Smooth muscle cell (in vitro differentiated cells): ENCODE measurements at regions not wholly inside any gene's neighbourhood (a gene's known extent, or its start where the extent isn't known, plus 50 kb on each side); places are given as distances from the start of the nearest gene placed in this dataset.
"Not testable (repeated sequence)": the region's sequence is repeated elsewhere in the genome, so short reads cannot be mapped to it uniquely, and the experiment has no call there.

Experiments
- DNase-seq: peaks from one replicate; lab custom pipeline; 2025; ENCODE audit not compliant: unreplicated experiment; lab: John Stamatoyannopoulos, UW
- H2AFZ ChIP-seq: fragments of 200-600 bp; sonication (generic); 2 replicates; pipeline ENCODE4 v1.6.0; 2016; ENCODE audit warnings: antibody characterized with exemption, low read depth, mild to moderate bottlenecking
- H3F3A ChIP-seq: fragments of 200-600 bp; sonication (generic); 2 replicates; pipeline ENCODE4 v1.6.0; 2017; ENCODE audit warnings: antibody characterized with exemption, low read depth
- H3K27ac ChIP-seq: fragments of 200-600 bp; sonication (generic); 2 replicates; pipeline ENCODE4 v1.5.1; 2016; ENCODE audit warnings: low read depth, mild to moderate bottlenecking
- H3K27me3 ChIP-seq: fragments of 200-600 bp; sonication (generic); 2 replicates; pipeline ENCODE4 v1.6.1; 2016; ENCODE audit warnings: low read depth, mild to moderate bottlenecking
- H3K36me3 ChIP-seq: fragments of 200-600 bp; sonication (generic); 2 replicates; pipeline ENCODE4 v1.5.1; 2016; ENCODE audit warnings: low read depth
- H3K4me1 ChIP-seq: fragments of 200-600 bp; sonication (generic); 2 replicates; pipeline ENCODE4 v1.5.1; 2016; ENCODE audit warnings: low read depth
- H3K4me2 ChIP-seq: fragments of 200-600 bp; sonication (generic); 2 replicates; pipeline ENCODE4 v1.6.0; 2016; ENCODE audit warnings: mild to moderate bottlenecking
- H3K4me3 ChIP-seq: fragments of 200-600 bp; sonication (generic); 2 replicates; pipeline ENCODE4 v1.5.1; 2016; ENCODE audit warnings: mild to moderate bottlenecking
- H3K79me2 ChIP-seq: fragments of 200-600 bp; sonication (generic); 2 replicates; pipeline ENCODE4 v1.6.0; 2016; ENCODE audit warnings: low read depth, mild to moderate bottlenecking
- H3K9ac ChIP-seq: fragments of 200-600 bp; sonication (generic); 2 replicates; pipeline ENCODE4 v1.6.0; 2016; ENCODE audit warnings: low read depth
- H3K9me3 ChIP-seq: fragments of 200-600 bp; sonication (generic); replicated peaks from 2 replicates; pipeline ENCODE4 v1.5.1; 2016; ENCODE audit warnings: low read depth
- H4K20me1 ChIP-seq: fragments of 200-600 bp; sonication (generic); 2 replicates; pipeline ENCODE4 v1.6.0; 2016; ENCODE audit warnings: low read depth
- CTCF ChIP-seq: fragments of 200-600 bp; sonication (generic); IDR thresholded peaks from 2 replicates; pipeline ENCODE4 v1.5.1; 2017; ENCODE audit warnings: borderline replicate concordance, mild to moderate bottlenecking, antibody characterized with exemption; ENCODE audit not compliant: insufficient read depth, poor library complexity, severe bottlenecking
- WGBS: methylation state at CpG from one replicate; pipeline ENCODE4 v1.1.7; 2016; ENCODE audit warnings: low lambda C conversion rate; 5-methylcytosine and 5-hydroxymethylcytosine counted together

- Histone ChIP-seq H3K36me3 (no peaks in the 10 kb centered on the region), H3F3A (no peaks in the 10 kb centered on the region), H3K27me3 (no peaks in the 10 kb centered on the region), H4K20me1 (no peaks in the 10 kb centered on the region), H3K4me1 (no peaks in the 10 kb centered on the region), H3K9ac (no peak overlapping the region), H3K4me3 (no peak overlapping the region), H3K27ac (no peak overlapping the region), H3K79me2 (no peaks in the 10 kb centered on the region), H2AFZ (no peak overlapping the region), H3K4me2 (no peak overlapping the region), H3K9me3 (no peaks in the 10 kb centered on the region)
- WGBS, result 95% methylated on average over 1 of the region's 1 CpG
- TF ChIP-seq CTCF, result no peak
- no peak for DNase-seq
Observed at GRCh38 chr4:59664771-59665170, 1535.4 kb upstream of the ADGRL3 start.

GRCh38 chr4:59666645-59667044, 1533.5 kb upstream of the ADGRL3 start:
- H3K4me1 ChIP-seq, result no peaks in the 10 kb centered on the region
- no peak overlapping the region for H3K27ac ChIP-seq
- WGBS, result 82% methylated on average over 2 of the region's 2 CpGs
- H3K27me3 ChIP-seq, result no peaks in the 10 kb centered on the region
- no peak for DNase-seq
- no peak overlapping the region for H3K4me3 ChIP-seq
- H3K9ac ChIP-seq, result no peak overlapping the region
- no peak overlapping the region for H3K4me2 ChIP-seq
- H4K20me1 ChIP-seq, result no peaks in the 10 kb centered on the region
- no peaks in the 10 kb centered on the region for H3K36me3 ChIP-seq
- H2AFZ ChIP-seq, result no peak overlapping the region
- H3K9me3 ChIP-seq, result no peaks in the 10 kb centered on the region
- H3F3A ChIP-seq, result no peaks in the 10 kb centered on the region
- H3K79me2 ChIP-seq, result no peaks in the 10 kb centered on the region
- no peak for TF ChIP-seq CTCF

- no peaks in the 10 kb centered on the region for H3K36me3 ChIP-seq
- DNase-seq, result no peak
- no peak for TF ChIP-seq CTCF
- no peak overlapping the region for H3K4me2 ChIP-seq
- no peak overlapping the region for H3K4me3 ChIP-seq
- no peak overlapping the region for H3K27ac ChIP-seq
- H3K79me2 ChIP-seq, result no peaks in the 10 kb centered on the region
- no peaks in the 10 kb centered on the region for H3K9me3 ChIP-seq
- H2AFZ ChIP-seq, result no peak overlapping the region
- no peaks in the 10 kb centered on the region for H3K27me3 ChIP-seq
- 69% methylated on average over 1 of the region's 1 CpG for WGBS
- H4K20me1 ChIP-seq, result no peaks in the 10 kb centered on the region
- no peaks in the 10 kb centered on the region for H3K4me1 ChIP-seq
- H3K9ac ChIP-seq, result no peak overlapping the region
- no peaks in the 10 kb centered on the region for H3F3A ChIP-seq
Observed at GRCh38 chr4:59671037-59671436, 1529.1 kb upstream of the ADGRL3 start.

- Histone ChIP-seq H3K4me3 (no peak overlapping the region), H3K27me3 (no peaks in the 10 kb centered on the region), H2AFZ (no peak overlapping the region), H3K4me2 (no peak overlapping the region), H3K36me3 (no peaks in the 10 kb centered on the region), H3F3A (no peaks in the 10 kb centered on the region), H4K20me1 (no peaks in the 10 kb centered on the region), H3K79me2 (no peaks in the 10 kb centered on the region), H3K27ac (no peak overlapping the region), H3K4me1 (no peaks in the 10 kb centered on the region), H3K9ac (no peak overlapping the region), H3K9me3 (no peaks in the 10 kb centered on the region)
- no peak for TF ChIP-seq CTCF
- WGBS, result 91% methylated on average over 1 of the region's 1 CpG
- DNase-seq, result no peak
Observed at GRCh38 chr4:59676389-59676788, 1523.7 kb upstream of the ADGRL3 start.

- H3K27me3 ChIP-seq, result not testable (repeated sequence)
- 89% methylated on average over 2 of the region's 2 CpGs for WGBS
Observed at GRCh38 chr4:59676992-59677391, 1523.1 kb upstream of the ADGRL3 start.

More at GRCh38 chr4:59676992-59677391, 1523.1 kb upstream of the ADGRL3 start:
- H3K4me1 ChIP-seq, H3K36me3 ChIP-seq, H3K9me3 ChIP-seq, H3K27ac ChIP-seq, H3K4me2 ChIP-seq, H3F3A ChIP-seq, H3K4me3 ChIP-seq, H3K79me2 ChIP-seq, H4K20me1 ChIP-seq, H2AFZ ChIP-seq, DNase-seq, H3K9ac ChIP-seq: not testable (repeated sequence)
